ENCODE measurements at regions not wholly inside any gene's neighbourhood (a gene's known extent, or its start where the extent isn't known, plus 50 kb on each side); places are given as distances from the start of the nearest gene placed in this dataset.
"Not testable (repeated sequence)": the region's sequence is repeated elsewhere in the genome, so short reads cannot be mapped to it uniquely, and the experiment has no call there.

DNA sequence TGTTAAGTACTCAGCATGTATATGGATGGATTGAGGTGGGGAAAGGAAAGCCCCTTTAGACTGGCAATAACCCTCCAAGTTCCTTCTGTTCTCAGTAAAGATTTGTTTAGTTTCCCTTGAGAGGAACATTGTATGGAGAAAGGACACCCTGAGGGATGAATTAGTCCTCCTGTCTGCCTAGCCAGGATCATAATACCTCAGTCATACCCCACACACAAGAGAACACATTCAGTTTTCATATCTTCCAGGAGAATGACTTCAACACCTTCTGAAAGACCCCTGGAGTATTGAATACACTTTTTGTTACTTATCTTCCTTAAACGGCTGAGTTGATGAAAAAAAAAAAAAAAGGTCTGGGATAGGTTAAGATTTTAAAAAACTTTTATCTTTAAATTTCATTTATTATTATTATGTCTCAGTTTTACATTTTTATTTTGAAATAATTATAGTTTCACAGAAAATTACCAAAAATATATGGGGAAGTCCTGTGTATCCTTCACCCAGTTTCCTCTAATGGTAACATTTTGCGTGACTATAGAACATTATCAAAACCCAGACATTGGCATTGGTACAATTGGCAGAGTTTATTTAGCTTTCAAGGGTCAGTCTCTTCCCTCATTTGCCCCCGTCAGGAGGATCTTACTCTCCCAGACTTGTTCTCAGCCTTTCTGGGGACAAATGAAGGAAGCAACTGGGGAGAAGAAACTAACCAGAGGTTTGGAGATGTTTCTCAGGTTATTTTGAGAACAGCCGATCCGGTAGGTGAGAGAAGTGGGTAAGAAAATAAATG lies 88.0 kb downstream of the ACTBL2 start:
- no peak for DNase-seq (ENCODE audit: low spot score)

- peak; percentile 46 for DNase-seq (ENCODE audit: low spot score)
Measured at GRCh38 chr5:57386958-57387357, 95.7 kb downstream of the ACTBL2 start.

GRCh38 chr5:57383093-57383861 lies 99.3 kb downstream of the ACTBL2 start:
- DNase-seq (ENCODE audit: low spot score): peak; percentile 84

DNA sequence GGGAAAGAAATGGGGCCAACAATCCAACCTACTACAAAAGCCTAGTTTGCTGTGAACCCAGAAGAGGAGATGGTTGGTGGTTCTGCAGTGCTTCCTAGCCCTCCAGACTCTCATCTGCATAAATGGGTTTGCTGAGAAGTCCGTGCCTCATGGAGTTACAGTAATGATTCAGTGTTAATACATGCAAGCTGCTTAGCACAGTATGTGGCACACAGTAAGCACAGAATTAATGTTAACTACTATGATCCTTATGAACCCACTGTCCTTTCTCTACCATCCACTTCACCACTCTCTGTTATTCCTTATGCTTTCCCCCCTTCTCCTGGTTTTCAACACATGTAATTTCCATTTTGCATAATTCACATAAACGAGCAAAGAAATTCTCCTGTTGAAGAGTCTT lies 100.0 kb downstream of the ACTBL2 start:
- no peak for DNase-seq (ENCODE audit: low spot score)

GRCh38 chr5:57370376-57370775 lies 112.2 kb downstream of the ACTBL2 start:
- DNase-seq (ENCODE audit: low spot score): no peak

DNA sequence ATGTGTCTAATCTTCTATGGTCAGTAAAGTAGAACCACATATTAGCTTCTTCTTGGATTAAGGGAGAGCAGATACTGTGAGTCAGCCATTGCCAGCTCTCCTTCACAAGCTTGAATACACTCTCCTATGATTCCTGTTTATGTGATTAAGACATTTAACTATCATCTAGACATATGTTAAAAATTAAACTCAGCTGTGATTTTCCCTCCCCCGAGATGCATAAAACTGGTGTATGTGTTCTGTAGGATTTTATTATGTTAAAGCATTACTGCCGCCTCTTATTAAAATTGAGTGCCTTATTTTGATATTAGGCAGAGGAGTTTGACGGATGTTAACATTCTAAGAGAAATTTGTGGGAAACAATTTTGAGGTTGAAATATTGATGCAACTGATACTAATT lies 114.6 kb downstream of the ACTBL2 start:
- DNase-seq (ENCODE audit: low spot score): no peak

GRCh38 chr5:57366744-57367143 lies 115.9 kb downstream of the ACTBL2 start:
- DNase-seq (ENCODE audit: low spot score): peak; percentile 28

DNA sequence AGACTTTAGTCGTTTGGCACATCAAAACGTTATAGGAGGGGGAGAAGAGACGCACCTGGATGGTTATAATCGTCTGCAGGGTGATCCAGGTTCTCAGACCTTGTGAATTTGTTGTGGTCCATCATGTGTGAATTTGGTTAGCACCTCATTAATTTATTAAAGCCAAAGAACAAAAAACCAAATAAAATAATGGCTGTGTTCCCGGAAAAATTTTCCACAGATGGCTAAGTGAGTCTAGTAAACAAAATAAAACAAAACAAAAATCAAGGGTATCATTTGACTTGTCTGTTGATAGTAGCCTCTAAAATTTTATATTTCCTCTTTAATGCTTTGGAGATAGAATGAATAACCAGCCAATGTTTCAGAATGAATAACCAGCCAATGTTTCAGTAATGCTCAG lies 119.7 kb downstream of the ACTBL2 start:
- DNase-seq (ENCODE audit: low spot score): no peak

DNA sequence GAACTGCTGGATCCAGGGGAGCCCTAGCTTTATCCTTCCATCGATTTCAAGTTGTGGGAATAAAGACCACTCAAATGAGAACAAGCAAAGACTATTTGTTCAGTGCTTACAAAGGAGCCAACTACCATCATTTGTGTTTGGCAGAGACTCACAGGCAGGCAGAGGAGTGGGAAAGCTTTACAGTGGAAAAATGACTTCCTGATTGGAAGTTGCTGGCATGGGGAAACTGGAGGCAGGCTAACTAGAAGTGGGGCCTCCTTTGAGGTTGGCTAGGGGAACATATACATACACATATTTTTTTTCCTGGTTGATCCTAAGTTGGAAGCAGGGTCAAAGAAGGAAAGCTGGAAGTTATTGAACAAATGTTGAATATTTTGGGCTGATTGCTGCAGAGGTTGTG lies 121.7 kb downstream of the ACTBL2 start:
- DNase-seq (ENCODE audit: low spot score): no peak

GRCh38 chr5:57358796-57359592 lies 123.6 kb downstream of the ACTBL2 start:
- DNase-seq (ENCODE audit: low spot score): no peak

- DNase-seq (ENCODE audit: low spot score): not testable (repeated sequence)
Measured at GRCh38 chr5:57356850-57357249, 125.8 kb downstream of the ACTBL2 start.

DNA sequence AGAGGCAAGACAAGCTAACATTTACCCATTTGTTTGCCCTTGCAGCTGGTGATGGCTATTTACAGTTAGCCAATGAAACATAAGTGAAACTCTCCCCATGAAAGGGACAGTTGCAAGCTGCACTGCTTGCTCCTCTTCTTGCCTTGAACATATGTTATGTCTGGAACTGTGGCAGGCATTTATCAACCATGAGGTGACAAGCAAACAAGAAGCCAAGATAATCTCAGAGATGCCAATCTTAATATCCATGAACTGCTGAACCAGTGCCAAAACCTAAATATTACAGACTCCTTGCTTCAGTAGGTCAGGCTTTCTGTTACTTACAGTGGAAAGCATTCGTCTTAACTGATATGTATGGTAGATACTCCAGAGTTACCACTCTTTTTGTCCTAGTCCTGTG lies 133.4 kb downstream of the ACTBL2 start:
- no peak for DNase-seq (ENCODE audit: low spot score)

GRCh38 chr5:57348376-57349140 lies 134.1 kb downstream of the ACTBL2 start:
- DNase-seq (ENCODE audit: low spot score): no peak

- no peak for DNase-seq (ENCODE audit: low spot score)
Measured at GRCh38 chr5:57346328-57346727, 136.3 kb downstream of the ACTBL2 start.

DNA sequence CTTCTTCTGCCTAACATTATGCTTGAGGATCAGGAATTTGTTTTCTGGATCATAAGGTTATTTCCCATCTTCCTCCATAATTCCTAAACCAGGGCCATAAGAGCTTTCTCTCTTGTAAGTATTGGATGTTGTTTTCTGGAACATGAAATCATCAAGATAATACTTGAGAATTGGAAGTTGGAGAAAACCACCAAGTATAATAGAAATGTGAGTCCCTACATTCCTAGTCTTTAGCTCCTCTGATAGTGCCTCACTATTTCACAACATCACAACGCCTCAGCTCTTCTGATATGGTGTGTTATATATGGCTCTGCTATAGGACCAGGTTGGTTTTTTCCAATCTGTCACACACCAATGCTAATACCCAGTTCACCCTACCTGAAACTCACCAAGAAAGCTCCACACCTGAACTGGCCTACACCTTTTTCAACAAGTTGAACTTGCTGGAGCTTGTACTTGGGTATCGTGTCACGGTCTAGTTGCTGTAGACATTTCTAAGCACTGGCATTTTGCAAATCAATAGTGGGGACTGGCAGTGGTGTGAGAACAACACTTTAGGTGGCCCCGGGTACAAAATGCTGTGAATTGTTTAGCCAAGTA lies 141.1 kb downstream of the ACTBL2 start:
- DNase-seq (ENCODE audit: low spot score): no peak

- no peak for DNase-seq (ENCODE audit: low spot score)
Measured at GRCh38 chr5:57340681-57341080, 141.9 kb downstream of the ACTBL2 start.

GRCh38 chr5:57339521-57339920 lies 143.1 kb downstream of the ACTBL2 start:
- DNase-seq (ENCODE audit: low spot score): no peak

DNA sequence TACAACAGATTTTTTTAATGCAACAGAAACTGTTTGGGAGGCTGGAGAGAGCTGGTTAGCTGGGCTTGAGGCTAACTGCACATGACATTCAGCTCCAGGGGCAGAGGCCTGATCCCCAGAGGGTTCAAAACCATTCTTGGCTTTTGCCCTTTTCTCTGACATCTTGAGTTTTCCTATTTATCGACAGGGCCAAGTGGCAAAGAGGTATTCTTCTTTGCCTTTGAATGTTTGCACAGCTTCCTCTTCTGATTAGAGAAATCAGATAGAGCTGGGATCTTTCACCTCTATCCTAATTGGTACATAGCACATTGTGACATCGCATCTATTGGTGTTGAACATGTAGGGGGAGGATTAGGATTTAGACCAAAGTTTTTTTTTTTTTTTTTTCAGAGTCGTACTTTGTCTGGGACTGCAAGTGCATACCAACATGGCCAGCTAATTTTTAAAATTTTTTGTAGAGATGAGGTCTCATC lies 143.7 kb downstream of the ACTBL2 start:
- DNase-seq (ENCODE audit: low spot score): no peak

DNA sequence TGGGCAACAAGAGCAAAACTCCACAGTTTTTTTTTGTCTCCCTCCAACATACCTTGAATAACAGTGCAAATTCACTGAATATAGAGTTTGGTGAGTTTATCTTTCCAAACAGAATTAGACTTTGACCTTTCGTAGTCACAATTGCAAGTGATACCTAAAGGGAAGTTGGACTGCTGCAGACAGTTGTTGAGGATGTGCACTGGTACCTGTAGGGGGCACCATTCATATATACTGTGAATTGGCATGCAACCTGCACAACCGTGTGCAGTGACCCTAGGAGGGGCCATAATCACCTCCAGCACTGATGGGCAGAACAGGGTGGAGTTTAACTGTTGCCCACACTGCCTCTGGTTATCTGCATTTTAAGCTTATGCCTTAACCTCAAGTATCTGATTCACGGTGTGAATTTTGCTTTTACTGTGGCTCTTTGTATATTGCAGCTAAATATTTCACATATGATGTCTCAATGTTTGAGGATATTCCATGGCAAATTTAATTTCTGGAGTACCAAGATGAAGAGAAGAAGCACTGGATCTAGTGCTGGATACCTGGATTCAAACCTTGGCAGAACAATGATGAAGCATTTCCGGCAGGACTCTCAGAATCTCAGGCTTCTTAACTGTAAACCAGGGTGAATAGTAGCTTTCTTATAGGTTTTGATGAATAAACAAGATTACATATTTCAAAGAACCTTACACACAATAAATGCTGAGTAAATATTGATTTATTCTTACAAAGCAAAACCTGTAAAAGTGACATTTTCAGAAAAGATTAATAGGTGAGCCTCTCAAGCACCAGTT lies 144.3 kb downstream of the ACTBL2 start:
- no peak for DNase-seq (ENCODE audit: low spot score)

- DNase-seq (ENCODE audit: low spot score): peak; percentile 50
Measured at GRCh38 chr5:57335092-57335660, 147.4 kb downstream of the ACTBL2 start.

All from AG08396 (cell line).